ENCODE measurements at regions not wholly inside any gene's neighbourhood (a gene's known extent, or its start where the extent isn't known, plus 50 kb on each side); places are given as distances from the start of the nearest gene placed in this dataset.

DNA sequence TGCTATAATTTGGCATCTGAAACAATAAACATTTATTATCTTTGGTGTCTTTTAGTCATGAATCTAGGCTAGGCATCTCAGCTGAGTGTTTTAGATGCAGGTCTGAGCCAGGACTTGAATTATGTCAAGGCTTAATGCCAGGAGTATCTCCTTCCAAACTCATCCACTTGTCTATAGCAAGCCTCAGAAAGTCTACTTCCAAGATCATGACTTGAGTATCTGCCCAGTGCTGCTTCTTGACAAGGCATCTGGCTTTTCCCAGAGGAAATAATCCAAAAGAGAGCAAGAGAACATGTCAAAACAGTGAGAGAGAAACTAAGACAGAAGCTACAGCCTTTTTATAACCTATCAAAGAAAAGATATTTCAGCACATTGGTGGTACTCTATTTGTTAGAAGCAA, 1052.1 kb upstream of the PCDH10 start:
- Histone ChIP-seq H3K36me3 (ENCODE audit: low read length) (no peaks in the 10 kb centered on the region), H3F3A (ENCODE audit: insufficient read depth) (no peaks in the 10 kb centered on the region), H2AFZ (ENCODE audit: low read depth, low read length, severe bottlenecking) (no peak overlapping the region), H3K27me3 (ENCODE audit: low read length) (no peaks in the 10 kb centered on the region), H4K20me1 (ENCODE audit: low read depth, low read length) (no peaks in the 10 kb centered on the region), H3K4me2 (ENCODE audit: low read depth, low read length, poor library complexity, severe bottlenecking) (no peak overlapping the region), H3K9me2 (replicated peaks; ENCODE audit: insufficient read depth, low read length) (no peaks in the 10 kb centered on the region), H3K27ac (ENCODE audit: low read depth, low read length) (no peak overlapping the region), H3K79me2 (ENCODE audit: insufficient read depth, low read length) (no peaks in the 10 kb centered on the region), H3K4me3 (ENCODE audit: insufficient read depth, low read length, poor library complexity, severe bottlenecking) (no peak overlapping the region), H3K9ac (ENCODE audit: low read length) (no peak overlapping the region), H3K9me3 (ENCODE audit: insufficient read depth, low read length) (no peaks in the 10 kb centered on the region)
- TF ChIP-seq EZH2phosphoT487 (conservative IDR thresholded peaks at IDR 0.05; ENCODE audit: low read length) = no peak
- TF ChIP-seq, protein P1, sequence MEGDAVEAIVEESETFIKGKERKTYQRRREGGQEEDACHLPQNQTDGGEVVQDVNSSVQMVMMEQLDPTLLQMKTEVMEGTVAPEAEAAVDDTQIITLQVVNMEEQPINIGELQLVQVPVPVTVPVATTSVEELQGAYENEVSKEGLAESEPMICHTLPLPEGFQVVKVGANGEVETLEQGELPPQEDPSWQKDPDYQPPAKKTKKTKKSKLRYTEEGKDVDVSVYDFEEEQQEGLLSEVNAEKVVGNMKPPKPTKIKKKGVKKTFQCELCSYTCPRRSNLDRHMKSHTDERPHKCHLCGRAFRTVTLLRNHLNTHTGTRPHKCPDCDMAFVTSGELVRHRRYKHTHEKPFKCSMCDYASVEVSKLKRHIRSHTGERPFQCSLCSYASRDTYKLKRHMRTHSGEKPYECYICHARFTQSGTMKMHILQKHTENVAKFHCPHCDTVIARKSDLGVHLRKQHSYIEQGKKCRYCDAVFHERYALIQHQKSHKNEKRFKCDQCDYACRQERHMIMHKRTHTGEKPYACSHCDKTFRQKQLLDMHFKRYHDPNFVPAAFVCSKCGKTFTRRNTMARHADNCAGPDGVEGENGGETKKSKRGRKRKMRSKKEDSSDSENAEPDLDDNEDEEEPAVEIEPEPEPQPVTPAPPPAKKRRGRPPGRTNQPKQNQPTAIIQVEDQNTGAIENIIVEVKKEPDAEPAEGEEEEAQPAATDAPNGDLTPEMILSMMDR (IDR thresholded peaks at IDR 0.05; ENCODE audit: insufficient read depth, low read length, poor library complexity, severe bottlenecking) = no peak

DNA sequence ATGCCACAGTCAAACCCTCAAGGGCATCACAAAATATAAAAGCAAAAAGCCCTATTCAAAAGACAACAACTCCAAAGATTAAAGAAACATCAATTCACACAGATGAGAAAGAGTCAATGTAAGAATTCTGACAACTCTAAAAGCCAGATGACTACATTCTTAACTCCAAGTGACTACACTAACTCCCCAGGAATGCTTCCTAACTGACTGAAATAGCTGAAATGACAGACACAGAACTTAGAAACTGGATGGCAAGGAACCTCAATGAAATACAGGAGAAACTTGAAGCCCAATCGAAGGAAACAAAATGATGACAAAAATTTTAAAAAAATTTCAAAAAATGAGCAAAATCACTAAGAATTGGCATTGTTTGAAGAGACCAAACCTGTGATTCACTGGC, 1047.6 kb upstream of the PCDH10 start:
- H3K79me2 ChIP-seq (ENCODE audit: insufficient read depth, low read length) = no peaks in the 10 kb centered on the region
- no peak for TF ChIP-seq EZH2phosphoT487 (conservative IDR thresholded peaks at IDR 0.05; ENCODE audit: low read length)
- TF ChIP-seq, protein P1 (IDR thresholded peaks at IDR 0.05; ENCODE audit: insufficient read depth, low read length, poor library complexity, severe bottlenecking) = no peak
- no peaks in the 10 kb centered on the region for H3K27me3 ChIP-seq (ENCODE audit: low read length)
- no peak overlapping the region for H3K27ac ChIP-seq (ENCODE audit: low read depth, low read length)
- H2AFZ ChIP-seq (ENCODE audit: low read depth, low read length, severe bottlenecking) = no peak overlapping the region
- no peak overlapping the region for H3K4me3 ChIP-seq (ENCODE audit: insufficient read depth, low read length, poor library complexity, severe bottlenecking)
- H4K20me1 ChIP-seq (ENCODE audit: low read depth, low read length) = no peaks in the 10 kb centered on the region
- no peak overlapping the region for H3K4me2 ChIP-seq (ENCODE audit: low read depth, low read length, poor library complexity, severe bottlenecking)
- no peaks in the 10 kb centered on the region for H3F3A ChIP-seq (ENCODE audit: insufficient read depth)
- no peak overlapping the region for H3K9ac ChIP-seq (ENCODE audit: low read length)
- H3K9me2 ChIP-seq (replicated peaks; ENCODE audit: insufficient read depth, low read length) = no peaks in the 10 kb centered on the region
- H3K9me3 ChIP-seq (ENCODE audit: insufficient read depth, low read length) = no peaks in the 10 kb centered on the region
- H3K36me3 ChIP-seq (ENCODE audit: low read length) = no peaks in the 10 kb centered on the region

DNA sequence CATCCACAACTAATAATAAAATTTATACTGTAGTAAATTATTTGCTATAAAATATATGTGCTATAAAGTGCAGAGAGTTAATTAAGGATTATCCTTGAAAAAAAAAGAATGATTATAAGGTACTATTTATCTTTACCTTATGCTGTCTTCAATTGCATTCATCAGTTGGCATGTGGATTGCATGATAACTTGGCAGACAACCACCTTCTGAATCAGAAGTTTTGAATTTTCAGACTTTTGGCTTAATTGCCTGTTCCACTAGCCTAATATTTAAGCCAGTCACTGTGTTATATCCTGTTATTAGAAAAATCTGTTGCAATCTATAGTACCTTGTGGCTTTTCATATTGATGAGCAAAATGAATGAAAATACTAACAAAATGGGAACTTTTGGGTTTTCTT, 1040.3 kb upstream of the PCDH10 start:
- TF ChIP-seq, protein P1 (IDR thresholded peaks at IDR 0.05; ENCODE audit: insufficient read depth, low read length, poor library complexity, severe bottlenecking) = no peak
- no peak for TF ChIP-seq EZH2phosphoT487 (conservative IDR thresholded peaks at IDR 0.05; ENCODE audit: low read length)
- H3K79me2 ChIP-seq (ENCODE audit: insufficient read depth, low read length) = no peaks in the 10 kb centered on the region
- H3K9ac ChIP-seq (ENCODE audit: low read length) = no peak overlapping the region

More for the DNA sequence above, 1040.3 kb upstream of the PCDH10 start:
- Histone ChIP-seq H3K4me2 (ENCODE audit: low read depth, low read length, poor library complexity, severe bottlenecking) (no peak overlapping the region), H3K27ac (ENCODE audit: low read depth, low read length) (no peak overlapping the region), H3K36me3 (ENCODE audit: low read length) (no peaks in the 10 kb centered on the region), H3K9me3 (ENCODE audit: insufficient read depth, low read length) (no peaks in the 10 kb centered on the region), H2AFZ (ENCODE audit: low read depth, low read length, severe bottlenecking) (no peak overlapping the region), H3K4me3 (ENCODE audit: insufficient read depth, low read length, poor library complexity, severe bottlenecking) (no peak overlapping the region), H3F3A (ENCODE audit: insufficient read depth) (no peaks in the 10 kb centered on the region), H3K27me3 (ENCODE audit: low read length) (no peaks in the 10 kb centered on the region), H4K20me1 (ENCODE audit: low read depth, low read length) (no peaks in the 10 kb centered on the region), H3K9me2 (replicated peaks; ENCODE audit: insufficient read depth, low read length) (no peaks in the 10 kb centered on the region)

All from SU-DHL-6 (cell line).